ENCODE measurements at regions not wholly inside any gene's neighbourhood (a gene's known extent, or its start where the extent isn't known, plus 50 kb on each side); places are given as distances from the start of the nearest gene placed in this dataset.
"Not testable (repeated sequence)": the region's sequence is repeated elsewhere in the genome, so short reads cannot be mapped to it uniquely, and the experiment has no call there.

GRCh38 chr10:128205591-128205990, 79.4 kb upstream of the MKI67 start:
- not testable (repeated sequence) for TF ChIP-seq TAF1 (IDR thresholded peaks at IDR 0.05; ENCODE audit: low read depth); REST (IDR thresholded peaks at IDR 0.05; ENCODE audit: borderline replicate concordance); POLR2AphosphoS5 (IDR thresholded peaks at IDR 0.05); CTCF (IDR thresholded peaks at IDR 0.05; ENCODE audit: poor library complexity, severe bottlenecking); EZH2 (IDR thresholded peaks at IDR 0.05; ENCODE audit: borderline replicate concordance, insufficient read depth, low read length, poor library complexity, severe bottlenecking); RAD21 (conservative IDR thresholded peaks at IDR 0.05)
